Keratinocyte (primary cell): ENCODE measurements at regions not wholly inside any gene's neighbourhood (a gene's known extent, or its start where the extent isn't known, plus 50 kb on each side); places are given as distances from the start of the nearest gene placed in this dataset.

Experiments used
- CTCF ChIP-seq, 3 experiments: IDR thresholded peaks in 1 of 3; conservative IDR thresholded peaks in 1 of 3; optimal IDR thresholded peaks in 1 of 3; 2 replicates in 2 of 3; 3 replicates in 1 of 3; pipeline versions ENCODE3 to v1.5.1; 2011; ENCODE audit warnings: low read length in 3 of 3, mild to moderate bottlenecking in 3 of 3, moderate library complexity in 2 of 3, control low read depth in 1 of 3, inconsistent platforms in 1 of 3; ENCODE audit not compliant: insufficient read depth in 2 of 3; ENCODE audit errors: extremely low read depth in 1 of 3
- EZH2 ChIP-seq: IDR thresholded peaks from one replicate; pipeline ENCODE4 v1.6.1; 2012; ENCODE audit warnings: inconsistent platforms, mild to moderate bottlenecking, low read length, moderate library complexity

GRCh38 chr1:215426101-215426500 lies 141.0 kb upstream of the KCTD3 start:
- no peak for TF ChIP-seq CTCF (optimal IDR thresholded peaks at IDR 0.05 in 1 of 3, IDR thresholded peaks at IDR 0.05 in 1 of 3, conservative IDR thresholded peaks at IDR 0.05 in 1 of 3; ENCODE audit: extremely low read depth in 1 of 3, insufficient read depth in 2 of 3, low read length in 3 of 3)
- no peak for TF ChIP-seq EZH2
